ENCODE measurements at regions not wholly inside any gene's neighbourhood (a gene's known extent, or its start where the extent isn't known, plus 50 kb on each side); places are given as distances from the start of the nearest gene placed in this dataset.

- TF ChIP-seq RFX5 (IDR thresholded peaks at IDR 0.05), result no peak
- no peak for TF ChIP-seq CTCF (IDR thresholded peaks at IDR 0.05)
- no peak for TF ChIP-seq POLR2A (IDR thresholded peaks at IDR 0.05; ENCODE audit: low read length)
- TF ChIP-seq ZSCAN20 (CRISPR knock-in tag; IDR thresholded peaks at IDR 0.05), result no peak
- TF ChIP-seq, protein P1, sequence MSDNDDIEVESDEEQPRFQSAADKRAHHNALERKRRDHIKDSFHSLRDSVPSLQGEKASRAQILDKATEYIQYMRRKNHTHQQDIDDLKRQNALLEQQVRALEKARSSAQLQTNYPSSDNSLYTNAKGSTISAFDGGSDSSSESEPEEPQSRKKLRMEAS (IDR thresholded peaks at IDR 0.05), result no peak
- TF ChIP-seq JUNB (IDR thresholded peaks at IDR 0.05), result no peak
- no peak for TF ChIP-seq USF2 (IDR thresholded peaks at IDR 0.05)
Observed at GRCh38 chr7:26580064-26580591, 284.3 kb downstream of the SKAP2 start.

All from A549 (cell line).